ENCODE measurements at regions not wholly inside any gene's neighbourhood (a gene's known extent, or its start where the extent isn't known, plus 50 kb on each side); places are given as distances from the start of the nearest gene placed in this dataset.

GRCh38 chr13:72544042-72544441, 183.4 kb downstream of the MZT1 start:
- H2AK5ac ChIP-seq (ENCODE audit: low read depth, low read length), result no peak overlapping the region
- H2BK12ac ChIP-seq (ENCODE audit: low read length), result no peak overlapping the region
- no peak for DNase-seq (ENCODE audit: low spot score)
- no peak overlapping the region for H3K4me2 ChIP-seq (ENCODE audit: insufficient read depth, low read length, poor library complexity, severe bottlenecking)
- H3K4ac ChIP-seq (ENCODE audit: low read length), result no peak overlapping the region
- H3K36me3 ChIP-seq (replicated peaks in 1 of 2; ENCODE audit: control insufficient read depth in 2 of 2, insufficient read depth in 2 of 2, low read length in 2 of 2), result no peaks in the 10 kb centered on the region
- no peak overlapping the region for H4K91ac ChIP-seq (ENCODE audit: low read depth, low read length, poor library complexity)
- H2BK5ac ChIP-seq (ENCODE audit: low read length), result no peak overlapping the region
- no peak overlapping the region for H2AFZ ChIP-seq (ENCODE audit: low read length)
- peaks cover 0 to 61% (median 2%) of the 10 kb centered on the region in 3 experiments for H3K27me3 ChIP-seq (ENCODE audit: control insufficient read depth in 3 of 3, insufficient read depth in 3 of 3, low read depth in 1 of 3, low read length in 3 of 3)
- H3K18ac ChIP-seq (ENCODE audit: low read length), result no peak overlapping the region
- H3K14ac ChIP-seq (ENCODE audit: low read length), result no peak overlapping the region
- no peak overlapping the region for H4K8ac ChIP-seq (ENCODE audit: low read depth, low read length)
- H3K9me3 ChIP-seq (replicated peaks in 1 of 2; ENCODE audit: control insufficient read depth in 2 of 2, insufficient read depth in 1 of 2, low read depth in 1 of 2, low read length in 2 of 2), result no peaks in the 10 kb centered on the region
- no peak overlapping the region for H2BK120ac ChIP-seq (ENCODE audit: low read depth, low read length)
- no peak overlapping the region for H3K9ac ChIP-seq (ENCODE audit: low read depth, low read length, poor library complexity)
- H3K27ac ChIP-seq (replicated peaks; ENCODE audit: low read length), result no peak overlapping the region
- WGBS, 2 donors (ENCODE audit: extremely low coverage in 2 of 2, insufficient read length in 2 of 2, insufficient replicate concordance in 1 of 2), result no CpG with 5 or more reads among the region's 2 CpGs
- no peak overlapping the region for H3K4me3 ChIP-seq (ENCODE audit: low read length in 2 of 2)
- no peaks in the 10 kb centered on the region for H3K79me1 ChIP-seq (ENCODE audit: low read depth, low read length)
- H3K4me1 ChIP-seq (ENCODE audit: control insufficient read depth in 2 of 2, insufficient read depth in 1 of 2, low read depth in 1 of 2, low read length in 2 of 2), result no peaks in the 10 kb centered on the region
- no peak overlapping the region for H2BK15ac ChIP-seq (ENCODE audit: low read length)
- no peak overlapping the region for H3K23ac ChIP-seq (ENCODE audit: low read depth, low read length, poor library complexity)

- Histone ChIP-seq H3K27me3 (ENCODE audit: control insufficient read depth in 3 of 3, insufficient read depth in 3 of 3, low read depth in 1 of 3, low read length in 3 of 3) (peaks cover 0 to 76% (median 11%) of the 10 kb centered on the region in 3 experiments), H3K9me3 (replicated peaks in 1 of 2; ENCODE audit: control insufficient read depth in 2 of 2, insufficient read depth in 1 of 2, low read depth in 1 of 2, low read length in 2 of 2) (no peaks in the 10 kb centered on the region), H3K14ac (ENCODE audit: low read length) (no peak overlapping the region), H3K36me3 (replicated peaks in 1 of 2; ENCODE audit: control insufficient read depth in 2 of 2, insufficient read depth in 2 of 2, low read length in 2 of 2) (no peaks in the 10 kb centered on the region), H2BK15ac (ENCODE audit: low read length) (no peak overlapping the region), H2AFZ (ENCODE audit: low read length) (no peak overlapping the region), H3K23ac (ENCODE audit: low read depth, low read length, poor library complexity) (no peak overlapping the region), H3K4me2 (ENCODE audit: insufficient read depth, low read length, poor library complexity, severe bottlenecking) (no peak overlapping the region), H4K91ac (ENCODE audit: low read depth, low read length, poor library complexity) (no peak overlapping the region), H2BK5ac (ENCODE audit: low read length) (no peak overlapping the region), H3K4me3 (ENCODE audit: low read length in 2 of 2) (no peak overlapping the region), H3K27ac (replicated peaks; ENCODE audit: low read length) (no peak overlapping the region), H4K8ac (ENCODE audit: low read depth, low read length) (no peak overlapping the region), H2BK12ac (ENCODE audit: low read length) (no peak overlapping the region), H3K9ac (ENCODE audit: low read depth, low read length, poor library complexity) (no peak overlapping the region), H3K4ac (ENCODE audit: low read length) (no peak overlapping the region), H3K18ac (ENCODE audit: low read length) (no peak overlapping the region), H2BK120ac (ENCODE audit: low read depth, low read length) (no peak overlapping the region), H2AK5ac (ENCODE audit: low read depth, low read length) (no peak overlapping the region), H3K79me1 (ENCODE audit: low read depth, low read length) (no peaks in the 10 kb centered on the region), H3K4me1 (ENCODE audit: control insufficient read depth in 2 of 2, insufficient read depth in 1 of 2, low read depth in 1 of 2, low read length in 2 of 2) (no peaks in the 10 kb centered on the region)
- DNase-seq (ENCODE audit: low spot score), result no peak
- no CpG with 5 or more reads among the region's 3 CpGs for WGBS, 2 donors (ENCODE audit: extremely low coverage in 2 of 2, insufficient read length in 2 of 2, insufficient replicate concordance in 1 of 2)
These were observed 185.2 kb downstream of the MZT1 start for GRCh38 chr13:72542241-72542640.

- Histone ChIP-seq H3K18ac (ENCODE audit: low read length) (no peak overlapping the region), H3K9ac (ENCODE audit: low read depth, low read length, poor library complexity) (no peak overlapping the region), H3K14ac (ENCODE audit: low read length) (no peak overlapping the region), H2AK5ac (ENCODE audit: low read depth, low read length) (no peak overlapping the region), H3K9me3 (replicated peaks in 1 of 2; ENCODE audit: control insufficient read depth in 2 of 2, insufficient read depth in 1 of 2, low read depth in 1 of 2, low read length in 2 of 2) (no peaks in the 10 kb centered on the region), H3K27me3 (ENCODE audit: control insufficient read depth in 3 of 3, insufficient read depth in 3 of 3, low read depth in 1 of 3, low read length in 3 of 3) (peaks cover 0 to 76% (median 14%) of the 10 kb centered on the region in 3 experiments), H4K8ac (ENCODE audit: low read depth, low read length) (no peak overlapping the region), H3K27ac (replicated peaks; ENCODE audit: low read length) (no peak overlapping the region), H3K36me3 (replicated peaks in 1 of 2; ENCODE audit: control insufficient read depth in 2 of 2, insufficient read depth in 2 of 2, low read length in 2 of 2) (no peaks in the 10 kb centered on the region), H2BK15ac (ENCODE audit: low read length) (no peak overlapping the region), H3K23ac (ENCODE audit: low read depth, low read length, poor library complexity) (no peak overlapping the region), H2BK5ac (ENCODE audit: low read length) (no peak overlapping the region), H2AFZ (ENCODE audit: low read length) (no peak overlapping the region), H3K4me3 (ENCODE audit: low read length in 2 of 2) (no peak overlapping the region), H2BK12ac (ENCODE audit: low read length) (no peak overlapping the region), H3K4ac (ENCODE audit: low read length) (no peak overlapping the region), H3K4me2 (ENCODE audit: insufficient read depth, low read length, poor library complexity, severe bottlenecking) (no peak overlapping the region), H4K91ac (ENCODE audit: low read depth, low read length, poor library complexity) (no peak overlapping the region), H2BK120ac (ENCODE audit: low read depth, low read length) (no peak overlapping the region), H3K4me1 (ENCODE audit: control insufficient read depth in 2 of 2, insufficient read depth in 1 of 2, low read depth in 1 of 2, low read length in 2 of 2) (no peaks in the 10 kb centered on the region), H3K79me1 (ENCODE audit: low read depth, low read length) (no peaks in the 10 kb centered on the region)
- DNase-seq (ENCODE audit: low spot score), result no peak
- WGBS, 2 donors (ENCODE audit: extremely low coverage in 2 of 2, insufficient read length in 2 of 2, insufficient replicate concordance in 1 of 2), result no CpG with 5 or more reads among the region's 6 CpGs
These were observed 185.8 kb downstream of the MZT1 start for GRCh38 chr13:72541674-72542073.

- Histone ChIP-seq H3K14ac (ENCODE audit: low read length) (no peak overlapping the region), H3K79me1 (ENCODE audit: low read depth, low read length) (no peaks in the 10 kb centered on the region), H3K27ac (replicated peaks; ENCODE audit: low read length) (no peak overlapping the region), H2AK5ac (ENCODE audit: low read depth, low read length) (no peak overlapping the region), H3K9me3 (replicated peaks in 1 of 2; ENCODE audit: control insufficient read depth in 2 of 2, insufficient read depth in 1 of 2, low read depth in 1 of 2, low read length in 2 of 2) (no peaks in the 10 kb centered on the region), H3K4me2 (ENCODE audit: insufficient read depth, low read length, poor library complexity, severe bottlenecking) (no peak overlapping the region), H2BK12ac (ENCODE audit: low read length) (no peak overlapping the region), H3K23ac (ENCODE audit: low read depth, low read length, poor library complexity) (no peak overlapping the region), H3K18ac (ENCODE audit: low read length) (no peak overlapping the region), H2AFZ (ENCODE audit: low read length) (no peak overlapping the region), H2BK120ac (ENCODE audit: low read depth, low read length) (no peak overlapping the region), H3K4me1 (ENCODE audit: control insufficient read depth in 2 of 2, insufficient read depth in 1 of 2, low read depth in 1 of 2, low read length in 2 of 2) (no peaks in the 10 kb centered on the region), H3K4ac (ENCODE audit: low read length) (no peak overlapping the region), H3K36me3 (replicated peaks in 1 of 2; ENCODE audit: control insufficient read depth in 2 of 2, insufficient read depth in 2 of 2, low read length in 2 of 2) (no peaks in the 10 kb centered on the region), H2BK5ac (ENCODE audit: low read length) (no peak overlapping the region), H3K27me3 (ENCODE audit: control insufficient read depth in 3 of 3, insufficient read depth in 3 of 3, low read depth in 1 of 3, low read length in 3 of 3) (peaks cover 0 to 82% (median 19%) of the 10 kb centered on the region in 3 experiments), H4K8ac (ENCODE audit: low read depth, low read length) (no peak overlapping the region), H3K4me3 (ENCODE audit: low read length in 2 of 2) (no peak overlapping the region), H4K91ac (ENCODE audit: low read depth, low read length, poor library complexity) (no peak overlapping the region), H2BK15ac (ENCODE audit: low read length) (no peak overlapping the region), H3K9ac (ENCODE audit: low read depth, low read length, poor library complexity) (no peak overlapping the region)
- no CpG with 5 or more reads among the region's 4 CpGs for WGBS, 2 donors (ENCODE audit: extremely low coverage in 2 of 2, insufficient read length in 2 of 2, insufficient replicate concordance in 1 of 2)
- DNase-seq (ENCODE audit: low spot score), result no peak
These were observed 186.5 kb downstream of the MZT1 start for GRCh38 chr13:72540881-72541280.

All from neuronal stem cell (in vitro differentiated cells).